SK-N-SH treated with all-trans-retinoic acid at 6 μM for 48 hours (cell line): ENCODE measurements at regions not wholly inside any gene's neighbourhood (a gene's known extent, or its start where the extent isn't known, plus 50 kb on each side); places are given as distances from the start of the nearest gene placed in this dataset.
"Not testable (repeated sequence)": the region's sequence is repeated elsewhere in the genome, so short reads cannot be mapped to it uniquely, and the experiment has no call there.

Source experiments
- ATAC-seq: fragments of 200-7000 bp; cut with Tn5 transposase; 3 replicates; pipeline ENCODE4 v1.9.1; 2020; ENCODE audit warnings: mild to moderate bottlenecking, moderate library complexity
- ARNTL ChIP-seq: fragments of 450-650 bp; formaldehyde crosslinking; IDR thresholded peaks from 2 replicates; pipeline ENCODE4 v1.5.0; 2020; ENCODE audit warnings: low read depth, mild to moderate bottlenecking, moderate library complexity, borderline replicate concordance
- BACH2 ChIP-seq: fragments of 250-450 bp; sonication (Bioruptor Pico); IDR thresholded peaks from 2 replicates; pipeline ENCODE4 v1.9.0; 2021; ENCODE audit warnings: mild to moderate bottlenecking, borderline replicate concordance
- ESRRG ChIP-seq: fragments of 250-450 bp; sonication (Bioruptor Pico); IDR thresholded peaks from 2 replicates; pipeline ENCODE4 v1.6.1; 2021; ENCODE audit warnings: mild to moderate bottlenecking
- GLIS3 ChIP-seq: fragments of 250-450 bp; sonication (Bioruptor Pico); IDR thresholded peaks from 2 replicates; pipeline ENCODE4 v1.5.0; 2020; ENCODE audit warnings: mild to moderate bottlenecking, moderate library complexity
- ISL1 ChIP-seq: fragments of 250-450 bp; sonication (Bioruptor Pico); IDR thresholded peaks from 2 replicates; pipeline ENCODE4 v2.1.2; 2022; ENCODE audit warnings: mild to moderate bottlenecking, moderate library complexity
- OSR1 ChIP-seq: fragments of 250-450 bp; sonication (Bioruptor Pico); IDR thresholded peaks from 2 replicates; pipeline ENCODE4 v1.8.0; 2022; ENCODE audit warnings: moderate library complexity, mild to moderate bottlenecking, inconsistent platforms
- PATZ1 ChIP-seq: fragments of 250-450 bp; sonication (Bioruptor Pico); IDR thresholded peaks from 2 replicates; pipeline ENCODE4 v1.8.0; 2020; ENCODE audit warnings: mild to moderate bottlenecking, moderate library complexity, borderline replicate concordance
- PPARA ChIP-seq: fragments of 250-450 bp; sonication (Bioruptor Pico); IDR thresholded peaks from 2 replicates; pipeline ENCODE4 v1.5.0; 2020; ENCODE audit warnings: mild to moderate bottlenecking, borderline replicate concordance
- RARB ChIP-seq: fragments of 250-450 bp; sonication (Bioruptor Pico); IDR thresholded peaks from 2 replicates; pipeline ENCODE4 v1.8.0; 2021; ENCODE audit warnings: mild to moderate bottlenecking, moderate library complexity
- SNAI2 ChIP-seq: fragments of 250-450 bp; sonication (Bioruptor Pico); IDR thresholded peaks from 2 replicates; pipeline ENCODE4 v1.5.0; 2020; ENCODE audit warnings: mild to moderate bottlenecking, moderate library complexity
- TCF4 ChIP-seq: fragments of 250-450 bp; sonication (Bioruptor Pico); IDR thresholded peaks from 2 replicates; pipeline ENCODE4 v1.8.0; 2021; ENCODE audit warnings: mild to moderate bottlenecking, moderate library complexity, borderline replicate concordance
- TOX ChIP-seq: fragments of 250-450 bp; sonication (Bioruptor Pico); IDR thresholded peaks from 2 replicates; pipeline ENCODE4 v1.8.0; 2021; ENCODE audit warnings: mild to moderate bottlenecking, moderate library complexity, borderline replicate concordance
- ZC3H10 ChIP-seq: fragments of 250-450 bp; sonication (Bioruptor Pico); IDR thresholded peaks from 2 replicates; pipeline ENCODE4 v1.5.1; 2021; ENCODE audit warnings: mild to moderate bottlenecking, moderate library complexity
- ZFP3 ChIP-seq: fragments of 250-450 bp; sonication (Bioruptor Pico); IDR thresholded peaks from 2 replicates; pipeline ENCODE4 v1.5.0; 2020; ENCODE audit warnings: mild to moderate bottlenecking, moderate library complexity
- ZFP30 ChIP-seq: fragments of 450-650 bp; formaldehyde crosslinking; IDR thresholded peaks from 2 replicates; pipeline ENCODE4 v1.5.0; 2022; ENCODE audit warnings: mild to moderate bottlenecking, moderate library complexity
- ZNF70 ChIP-seq: fragments of 450-650 bp; formaldehyde crosslinking; IDR thresholded peaks from 2 replicates; pipeline ENCODE4 v1.5.0; 2020; ENCODE audit warnings: mild to moderate bottlenecking, moderate library complexity
- ZNF8 ChIP-seq: fragments of 450-650 bp; formaldehyde crosslinking; IDR thresholded peaks from 2 replicates; pipeline ENCODE4 v1.5.0; 2020; ENCODE audit warnings: mild to moderate bottlenecking, moderate library complexity
- TF ChIP-seq, protein P1 (sequence below): fragments of 250-450 bp; sonication (Bioruptor Pico); IDR thresholded peaks from 2 replicates; pipeline ENCODE4 v1.8.0; 2021; ENCODE audit warnings: low read depth, mild to moderate bottlenecking, moderate library complexity, borderline replicate concordance
- TF ChIP-seq, protein P2 (sequence below): fragments of 250-450 bp; sonication (Bioruptor Pico); IDR thresholded peaks from 2 replicates; pipeline ENCODE4 v1.5.1; 2020; ENCODE audit warnings: low read depth, mild to moderate bottlenecking, moderate library complexity
- TF ChIP-seq, protein P3 (sequence below): fragments of 250-450 bp; sonication (Bioruptor Pico); IDR thresholded peaks from 2 replicates; pipeline ENCODE4 v1.5.0; 2020; ENCODE audit warnings: mild to moderate bottlenecking, moderate library complexity
- TF ChIP-seq, protein P4 (sequence below): fragments of 250-450 bp; sonication (Bioruptor Pico); IDR thresholded peaks from 2 replicates; pipeline ENCODE4 v1.5.1; 2021; ENCODE audit warnings: mild to moderate bottlenecking, moderate library complexity

- TF ChIP-seq TOX (CRISPR knock-in tag) (no peak), ZNF8 (no peak), ARNTL (no peak), OSR1 (no peak), SNAI2 (CRISPR knock-in tag) (no peak), ISL1 (CRISPR knock-in tag) (no peak), GLIS3 (no peak), ESRRG (CRISPR knock-in tag) (no peak), ZFP3 (CRISPR knock-in tag) (no peak)
- TF ChIP-seq, protein P1, sequence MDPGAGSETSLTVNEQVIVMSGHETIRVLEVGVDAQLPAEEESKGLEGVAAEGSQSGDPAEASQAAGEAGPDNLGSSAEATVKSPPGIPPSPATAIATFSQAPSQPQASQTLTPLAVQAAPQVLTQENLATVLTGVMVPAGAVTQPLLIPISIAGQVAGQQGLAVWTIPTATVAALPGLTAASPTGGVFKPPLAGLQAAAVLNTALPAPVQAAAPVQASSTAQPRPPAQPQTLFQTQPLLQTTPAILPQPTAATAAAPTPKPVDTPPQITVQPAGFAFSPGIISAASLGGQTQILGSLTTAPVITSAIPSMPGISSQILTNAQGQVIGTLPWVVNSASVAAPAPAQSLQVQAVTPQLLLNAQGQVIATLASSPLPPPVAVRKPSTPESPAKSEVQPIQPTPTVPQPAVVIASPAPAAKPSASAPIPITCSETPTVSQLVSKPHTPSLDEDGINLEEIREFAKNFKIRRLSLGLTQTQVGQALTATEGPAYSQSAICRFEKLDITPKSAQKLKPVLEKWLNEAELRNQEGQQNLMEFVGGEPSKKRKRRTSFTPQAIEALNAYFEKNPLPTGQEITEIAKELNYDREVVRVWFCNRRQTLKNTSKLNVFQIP (CRISPR knock-in tag) = no peak
- TF ChIP-seq, protein P2, sequence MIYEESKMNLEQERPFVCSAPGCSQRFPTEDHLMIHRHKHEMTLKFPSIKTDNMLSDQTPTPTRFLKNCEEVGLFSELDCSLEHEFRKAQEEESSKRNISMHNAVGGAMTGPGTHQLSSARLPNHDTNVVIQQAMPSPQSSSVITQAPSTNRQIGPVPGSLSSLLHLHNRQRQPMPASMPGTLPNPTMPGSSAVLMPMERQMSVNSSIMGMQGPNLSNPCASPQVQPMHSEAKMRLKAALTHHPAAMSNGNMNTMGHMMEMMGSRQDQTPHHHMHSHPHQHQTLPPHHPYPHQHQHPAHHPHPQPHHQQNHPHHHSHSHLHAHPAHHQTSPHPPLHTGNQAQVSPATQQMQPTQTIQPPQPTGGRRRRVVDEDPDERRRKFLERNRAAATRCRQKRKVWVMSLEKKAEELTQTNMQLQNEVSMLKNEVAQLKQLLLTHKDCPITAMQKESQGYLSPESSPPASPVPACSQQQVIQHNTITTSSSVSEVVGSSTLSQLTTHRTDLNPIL (CRISPR knock-in tag) = no peak
- no peak for ATAC-seq
Observed at GRCh38 chr16:86270696-86271095, 239.6 kb upstream of the FOXF1 start.

GRCh38 chr16:86272744-86273143, 237.6 kb upstream of the FOXF1 start:
- ATAC-seq = no peak
- TF ChIP-seq ZNF8 = no peak
- TF ChIP-seq TCF4 (CRISPR knock-in tag) = no peak
- TF ChIP-seq ZC3H10 = no peak

DNA sequence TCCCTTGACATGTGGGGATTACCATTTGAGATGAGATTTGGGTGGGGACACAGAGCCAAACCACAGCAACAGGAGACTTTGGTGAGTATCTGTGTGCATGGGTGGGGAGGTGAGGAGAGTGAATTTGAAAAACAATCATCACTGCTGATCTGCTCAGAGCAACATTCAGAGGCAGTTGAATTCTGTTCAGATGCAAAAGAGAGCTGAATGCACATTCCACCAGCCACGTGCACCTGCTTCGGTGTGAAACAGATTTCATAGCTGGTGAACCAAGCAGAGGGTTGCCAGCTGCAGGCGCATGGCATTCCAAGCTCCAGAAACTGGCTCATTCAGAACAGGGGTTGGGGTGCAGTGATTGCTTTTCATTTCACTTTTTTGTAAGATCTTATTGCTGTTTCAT, 233.1 kb upstream of the FOXF1 start:
- ATAC-seq = no peak
- TF ChIP-seq, protein P3, sequence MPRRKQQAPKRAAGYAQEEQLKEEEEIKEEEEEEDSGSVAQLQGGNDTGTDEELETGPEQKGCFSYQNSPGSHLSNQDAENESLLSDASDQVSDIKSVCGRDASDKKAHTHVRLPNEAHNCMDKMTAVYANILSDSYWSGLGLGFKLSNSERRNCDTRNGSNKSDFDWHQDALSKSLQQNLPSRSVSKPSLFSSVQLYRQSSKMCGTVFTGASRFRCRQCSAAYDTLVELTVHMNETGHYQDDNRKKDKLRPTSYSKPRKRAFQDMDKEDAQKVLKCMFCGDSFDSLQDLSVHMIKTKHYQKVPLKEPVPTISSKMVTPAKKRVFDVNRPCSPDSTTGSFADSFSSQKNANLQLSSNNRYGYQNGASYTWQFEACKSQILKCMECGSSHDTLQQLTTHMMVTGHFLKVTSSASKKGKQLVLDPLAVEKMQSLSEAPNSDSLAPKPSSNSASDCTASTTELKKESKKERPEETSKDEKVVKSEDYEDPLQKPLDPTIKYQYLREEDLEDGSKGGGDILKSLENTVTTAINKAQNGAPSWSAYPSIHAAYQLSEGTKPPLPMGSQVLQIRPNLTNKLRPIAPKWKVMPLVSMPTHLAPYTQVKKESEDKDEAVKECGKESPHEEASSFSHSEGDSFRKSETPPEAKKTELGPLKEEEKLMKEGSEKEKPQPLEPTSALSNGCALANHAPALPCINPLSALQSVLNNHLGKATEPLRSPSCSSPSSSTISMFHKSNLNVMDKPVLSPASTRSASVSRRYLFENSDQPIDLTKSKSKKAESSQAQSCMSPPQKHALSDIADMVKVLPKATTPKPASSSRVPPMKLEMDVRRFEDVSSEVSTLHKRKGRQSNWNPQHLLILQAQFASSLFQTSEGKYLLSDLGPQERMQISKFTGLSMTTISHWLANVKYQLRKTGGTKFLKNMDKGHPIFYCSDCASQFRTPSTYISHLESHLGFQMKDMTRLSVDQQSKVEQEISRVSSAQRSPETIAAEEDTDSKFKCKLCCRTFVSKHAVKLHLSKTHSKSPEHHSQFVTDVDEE (CRISPR knock-in tag) = no peak
- no peak for TF ChIP-seq GLIS3
- TF ChIP-seq ISL1 (CRISPR knock-in tag) = no peak
- TF ChIP-seq ZNF70 (CRISPR knock-in tag) = no peak
- TF ChIP-seq ZFP3 (CRISPR knock-in tag) = no peak
- TF ChIP-seq PPARA (CRISPR knock-in tag) = no peak
- TF ChIP-seq TCF4 (CRISPR knock-in tag) = no peak
- TF ChIP-seq ESRRG (CRISPR knock-in tag) = no peak
- no peak for TF ChIP-seq TOX (CRISPR knock-in tag)
- TF ChIP-seq RARB (CRISPR knock-in tag) = no peak
- no peak for TF ChIP-seq OSR1
- no peak for TF ChIP-seq ARNTL
- TF ChIP-seq, protein P4, sequence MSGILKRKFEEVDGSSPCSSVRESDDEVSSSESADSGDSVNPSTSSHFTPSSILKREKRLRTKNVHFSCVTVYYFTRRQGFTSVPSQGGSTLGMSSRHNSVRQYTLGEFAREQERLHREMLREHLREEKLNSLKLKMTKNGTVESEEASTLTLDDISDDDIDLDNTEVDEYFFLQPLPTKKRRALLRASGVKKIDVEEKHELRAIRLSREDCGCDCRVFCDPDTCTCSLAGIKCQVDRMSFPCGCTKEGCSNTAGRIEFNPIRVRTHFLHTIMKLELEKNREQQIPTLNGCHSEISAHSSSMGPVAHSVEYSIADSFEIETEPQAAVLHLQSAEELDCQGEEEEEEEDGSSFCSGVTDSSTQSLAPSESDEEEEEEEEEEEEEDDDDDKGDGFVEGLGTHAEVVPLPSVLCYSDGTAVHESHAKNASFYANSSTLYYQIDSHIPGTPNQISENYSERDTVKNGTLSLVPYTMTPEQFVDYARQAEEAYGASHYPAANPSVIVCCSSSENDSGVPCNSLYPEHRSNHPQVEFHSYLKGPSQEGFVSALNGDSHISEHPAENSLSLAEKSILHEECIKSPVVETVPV (CRISPR knock-in tag) = no peak
- TF ChIP-seq ZFP30 (CRISPR knock-in tag) = no peak
- no peak for TF ChIP-seq BACH2 (CRISPR knock-in tag)
- TF ChIP-seq PATZ1 (CRISPR knock-in tag) = no peak

- ATAC-seq = not testable (repeated sequence)
Observed at GRCh38 chr16:86277859-86278258, 232.5 kb upstream of the FOXF1 start.
